ENCODE measurements at regions not wholly inside any gene's neighbourhood (a gene's known extent, or its start where the extent isn't known, plus 50 kb on each side); places are given as distances from the start of the nearest gene placed in this dataset.

DNA sequence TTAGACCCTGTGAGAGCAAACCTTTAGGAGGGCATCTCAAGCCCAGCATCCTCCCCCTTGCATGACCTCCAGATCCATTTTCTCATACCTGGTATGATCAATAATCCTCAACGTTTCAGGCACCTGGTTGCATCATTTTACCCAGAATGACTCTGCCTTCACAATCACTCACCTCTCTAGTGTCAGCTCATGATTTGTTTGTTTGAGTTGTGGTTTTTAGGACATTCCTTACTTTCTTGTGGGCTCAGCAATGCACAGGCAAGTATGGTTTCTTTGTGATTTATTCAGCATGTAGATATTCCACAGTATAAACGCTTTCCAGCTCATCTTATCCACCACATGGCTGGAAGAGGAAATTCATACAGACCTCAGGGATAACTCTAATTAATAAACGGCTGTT is 93.6 kb upstream of the CPEB2 start:
- TF ChIP-seq CTCF (IDR thresholded peaks at IDR 0.05), result no peak
- no peak for TF ChIP-seq POLR2AphosphoS5 (IDR thresholded peaks at IDR 0.05)
